ENCODE measurements at regions not wholly inside any gene's neighbourhood (a gene's known extent, or its start where the extent isn't known, plus 50 kb on each side); places are given as distances from the start of the nearest gene placed in this dataset.

DNA sequence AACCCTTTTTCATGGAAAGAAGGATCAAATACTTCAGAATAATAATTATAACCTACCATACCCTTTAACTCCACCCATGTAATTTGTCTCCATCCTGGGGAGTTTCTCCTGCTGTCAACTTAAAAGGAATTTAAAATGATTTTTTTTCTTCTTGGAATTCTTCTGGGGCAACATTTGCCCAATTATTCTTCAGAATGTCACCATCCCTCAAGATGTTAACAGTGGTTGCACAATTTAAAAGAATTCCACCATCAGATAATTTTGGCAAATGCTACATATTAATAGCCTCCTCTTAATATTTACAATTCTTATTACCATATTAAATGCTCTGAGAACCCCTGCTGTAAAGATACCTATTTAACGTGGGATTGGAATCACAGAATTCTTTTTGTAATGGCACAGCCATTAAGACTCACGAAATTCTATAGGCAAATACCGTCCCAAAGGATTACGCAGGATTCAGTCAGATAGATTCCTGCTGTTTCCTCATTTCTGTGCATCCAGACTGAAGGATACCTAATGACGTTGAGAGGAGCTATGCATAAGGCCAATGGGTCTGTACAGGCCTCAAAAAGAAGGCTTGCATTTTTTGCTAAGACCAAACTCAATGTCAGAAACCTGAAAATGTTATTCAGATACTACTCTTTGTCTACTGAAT lies 177.5 kb downstream of the DAD1 start:
- TF ChIP-seq, protein P1, sequence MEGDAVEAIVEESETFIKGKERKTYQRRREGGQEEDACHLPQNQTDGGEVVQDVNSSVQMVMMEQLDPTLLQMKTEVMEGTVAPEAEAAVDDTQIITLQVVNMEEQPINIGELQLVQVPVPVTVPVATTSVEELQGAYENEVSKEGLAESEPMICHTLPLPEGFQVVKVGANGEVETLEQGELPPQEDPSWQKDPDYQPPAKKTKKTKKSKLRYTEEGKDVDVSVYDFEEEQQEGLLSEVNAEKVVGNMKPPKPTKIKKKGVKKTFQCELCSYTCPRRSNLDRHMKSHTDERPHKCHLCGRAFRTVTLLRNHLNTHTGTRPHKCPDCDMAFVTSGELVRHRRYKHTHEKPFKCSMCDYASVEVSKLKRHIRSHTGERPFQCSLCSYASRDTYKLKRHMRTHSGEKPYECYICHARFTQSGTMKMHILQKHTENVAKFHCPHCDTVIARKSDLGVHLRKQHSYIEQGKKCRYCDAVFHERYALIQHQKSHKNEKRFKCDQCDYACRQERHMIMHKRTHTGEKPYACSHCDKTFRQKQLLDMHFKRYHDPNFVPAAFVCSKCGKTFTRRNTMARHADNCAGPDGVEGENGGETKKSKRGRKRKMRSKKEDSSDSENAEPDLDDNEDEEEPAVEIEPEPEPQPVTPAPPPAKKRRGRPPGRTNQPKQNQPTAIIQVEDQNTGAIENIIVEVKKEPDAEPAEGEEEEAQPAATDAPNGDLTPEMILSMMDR (IDR thresholded peaks at IDR 0.05) = no peak
- TF ChIP-seq POLR2A (IDR thresholded peaks at IDR 0.05) (no peak), POLR2AphosphoS5 (IDR thresholded peaks at IDR 0.05; ENCODE audit: insufficient read depth in 1 of 2, low read depth in 1 of 2) (no peak)

All from vagina (tissue), 2 donors.